IMR-90 (cell line): ENCODE measurements at regions not wholly inside any gene's neighbourhood (a gene's known extent, or its start where the extent isn't known, plus 50 kb on each side); places are given as distances from the start of the nearest gene placed in this dataset.

Experiments used
- ATAC-seq: fragments of 200-7000 bp; cut with Tn5 transposase; 2 replicates; pipeline ENCODE4 v1.9.1; 2020; ENCODE audit warnings: low read depth, mild to moderate bottlenecking, moderate library complexity
- BruUV-seq: library from RNA; stranded (reverse); fragments of 400-500 nt; replicated peaks from 2 replicates; lab custom pipeline; 2021; lab: Mats Ljungman, UMichigan
- CTCF ChIA-PET: fragments of 300-600 bp; formaldehyde crosslinking; extraction: SDS; loops from one replicate; lab custom pipeline; 2021; ENCODE audit warnings: antibody characterized with exemption; lab: Yijun Ruan, JAX
- POLR2A ChIA-PET: fragments of 300-600 bp; sonication (Branson Sonifier 250); formaldehyde crosslinking; loops from one replicate; lab custom pipeline; 2022; ENCODE audit warnings: antibody characterized with exemption; ENCODE audit not compliant: unreplicated experiment; lab: Charles Lee
- DNase-seq: peaks from one replicate; pipeline ENCODE4 v3.0.0; 2013
- H2AFZ ChIP-seq: replicated peaks from 2 replicates; pipeline ENCODE3; 2013; ENCODE audit warnings: low read length, mild to moderate bottlenecking; ENCODE audit not compliant: poor library complexity
- H2AK5ac ChIP-seq: 2 replicates; pipeline ENCODE4 v1.6.1; 2013; ENCODE audit warnings: low read depth, low read length, inconsistent platforms
- H2AK9ac ChIP-seq: replicated peaks from 2 replicates; pipeline ENCODE3; 2013; ENCODE audit warnings: mild to moderate bottlenecking, low read depth, low read length, moderate library complexity; ENCODE audit not compliant: poor library complexity
- H2BK120ac ChIP-seq: 2 replicates; pipeline ENCODE4 v1.6.1; 2013; ENCODE audit warnings: low read depth, low read length, inconsistent platforms
- H2BK15ac ChIP-seq: 3 replicates; pipeline ENCODE4 v1.6.1; 2013; ENCODE audit warnings: low read depth, low read length, inconsistent platforms
- H2BK20ac ChIP-seq: 2 replicates; pipeline ENCODE4 v1.6.1; 2013; ENCODE audit warnings: low read depth, mild to moderate bottlenecking, inconsistent platforms, low read length, moderate library complexity
- H2BK5ac ChIP-seq: 2 replicates; pipeline ENCODE4 v1.6.1; 2013; ENCODE audit warnings: mild to moderate bottlenecking, low read depth, low read length, inconsistent platforms; ENCODE audit not compliant: poor library complexity, severe bottlenecking
- H3K14ac ChIP-seq: replicated peaks from 2 replicates; pipeline ENCODE4 v1.6.1; 2013; ENCODE audit warnings: low read depth, low read length, inconsistent platforms
- H3K18ac ChIP-seq: 2 replicates; pipeline ENCODE4 v1.6.1; 2013; ENCODE audit warnings: low read depth, low read length, control low read depth
- H3K23ac ChIP-seq: 2 replicates; pipeline ENCODE4 v1.6.1; 2013; ENCODE audit warnings: low read depth, low read length, inconsistent platforms
- H3K27ac ChIP-seq: 2 replicates; pipeline ENCODE4 v1.5.1; 2013; ENCODE audit warnings: mild to moderate bottlenecking, control low read depth, low read length; ENCODE audit not compliant: insufficient read depth
- H3K27me3 ChIP-seq: 2 replicates; pipeline ENCODE4 v1.6.1; 2013; ENCODE audit warnings: low read length; ENCODE audit not compliant: control insufficient read depth, insufficient read depth
- H3K36me3 ChIP-seq: 2 replicates; pipeline ENCODE4 v1.6.1; 2013; ENCODE audit warnings: low read length, mixed read lengths; ENCODE audit not compliant: control insufficient read depth, insufficient read depth
- H3K4ac ChIP-seq: 2 replicates; pipeline ENCODE4 v1.6.1; 2013; ENCODE audit warnings: low read depth, low read length, inconsistent platforms
- H3K4me1 ChIP-seq: 2 replicates; pipeline ENCODE4 v1.6.1; 2013; ENCODE audit warnings: low read length, mixed read lengths; ENCODE audit not compliant: control insufficient read depth, insufficient read depth
- H3K4me2 ChIP-seq: 2 replicates; pipeline ENCODE4 v1.6.1; 2013; ENCODE audit warnings: low read depth, mild to moderate bottlenecking, control low read depth, low read length, moderate library complexity
- H3K4me3 ChIP-seq: 2 replicates; pipeline ENCODE4 v1.5.1; 2013; ENCODE audit warnings: low read depth, mild to moderate bottlenecking, control low read depth, low read length, moderate library complexity; ENCODE audit not compliant: insufficient read depth
- H3K56ac ChIP-seq: 2 replicates; pipeline ENCODE4 v1.6.1; 2013; ENCODE audit warnings: low read length, inconsistent platforms; ENCODE audit not compliant: insufficient read depth; ENCODE audit errors: extremely low read depth
- H3K79me1 ChIP-seq, 2 experiments: 2 replicates each; pipeline ENCODE4 v1.6.1; 2013; ENCODE audit warnings: low read length in 2 of 2, inconsistent platforms in 1 of 2, low read depth in 1 of 2
- H3K9ac ChIP-seq: 2 replicates; pipeline ENCODE4 v1.6.1; 2013; ENCODE audit warnings: low read depth, low read length, control low read depth
- H3K9me1 ChIP-seq: 2 replicates; pipeline ENCODE4 v1.6.1; 2013; ENCODE audit warnings: low read length, inconsistent platforms; ENCODE audit not compliant: insufficient read depth
- H3K9me3 ChIP-seq: 2 replicates; pipeline ENCODE4 v1.6.1; 2013; ENCODE audit warnings: low read length; ENCODE audit not compliant: control insufficient read depth, insufficient read depth
- H4K20me1 ChIP-seq: 2 replicates; pipeline ENCODE4 v1.6.1; 2013; ENCODE audit warnings: low read length, inconsistent platforms; ENCODE audit not compliant: insufficient read depth
- H4K5ac ChIP-seq: 2 replicates; pipeline ENCODE4 v1.6.1; 2013; ENCODE audit warnings: mild to moderate bottlenecking, low read depth, low read length, control low read depth
- H4K8ac ChIP-seq, 2 experiments: 2 replicates each; pipeline ENCODE4 v1.6.1; 2013; ENCODE audit warnings: low read depth in 2 of 2, low read length in 2 of 2, control low read depth in 1 of 2, inconsistent platforms in 1 of 2
- H4K91ac ChIP-seq: 2 replicates; pipeline ENCODE4 v1.6.1; 2013; ENCODE audit warnings: low read depth, low read length, inconsistent platforms; ENCODE audit not compliant: insufficient read depth
- CEBPB ChIP-seq: IDR thresholded peaks from 2 replicates; pipeline ENCODE4 v1.6.1; 2012; ENCODE audit warnings: low read depth, low read length, improper control_type of control experiment
- MXI1 ChIP-seq: IDR thresholded peaks from 2 replicates; pipeline ENCODE4 v1.6.1; 2012; ENCODE audit warnings: low read depth, mild to moderate bottlenecking, low read length, moderate library complexity, borderline replicate concordance
- POLR2A ChIP-seq: IDR thresholded peaks from 2 replicates; pipeline ENCODE4 v1.6.1; 2012; ENCODE audit warnings: mild to moderate bottlenecking, low read depth, low read length
- RAD21 ChIP-seq: IDR thresholded peaks from 2 replicates; pipeline ENCODE4 v1.6.1; 2012; ENCODE audit warnings: low read length, improper control_type of control experiment
- RCOR1 ChIP-seq: IDR thresholded peaks from 2 replicates; pipeline ENCODE4 v1.6.1; 2012; ENCODE audit warnings: mild to moderate bottlenecking, low read length, improper control_type of control experiment; ENCODE audit not compliant: insufficient replicate concordance
- SMC3 ChIP-seq: fragments of 150-350 bp; IDR thresholded peaks from 2 replicates; pipeline ENCODE4 v1.6.1; 2016; ENCODE audit warnings: low read depth, mild to moderate bottlenecking, antibody characterized with exemption, low read length, moderate library complexity
- WGBS, 2 experiments: methylation state at CpG; one replicate each; pipeline versions ENCODE4 v1.1.5 to v1.1.7; 2013; ENCODE audit warnings: missing lambda C conversion rate in 2 of 2; ENCODE audit not compliant: insufficient read length in 1 of 2; ENCODE audit errors: extremely low coverage in 2 of 2; 5-methylcytosine and 5-hydroxymethylcytosine counted together
- dilution Hi-C: fragments of 300-500 bp; cut with HindIII; formaldehyde crosslinking; loops from one replicate; pipeline ENCODE4 v1.14.3; 2018; ENCODE audit warnings: low sequenced_read_pairs; ENCODE audit not compliant: unreplicated experiment
- in situ Hi-C: fragments of 300-500 bp; cut with MboI; formaldehyde crosslinking; loops from 3 replicates; pipeline ENCODE4 v1.14.3; 2019; ENCODE audit warnings: low sequenced_read_pairs, inconsistent platforms, mixed read lengths
- intact Hi-C: fragments of 100-400 bp; cut with micrococcal nuclease; formaldehyde crosslinking; loops from 2 replicates; pipeline ENCODE4 v1.10.0; 2022
- TF ChIP-seq, protein P1 (sequence below): fragments of 150-350 bp; IDR thresholded peaks from 2 replicates; pipeline ENCODE4 v1.6.1; 2017; ENCODE audit warnings: mild to moderate bottlenecking, antibody characterized with exemption, low read length, low read depth
- TF ChIP-seq, protein P2 (sequence below): conservative IDR thresholded peaks from 2 replicates; pipeline ENCODE4 v1.5.1; 2012; ENCODE audit warnings: mild to moderate bottlenecking, low read depth, low read length, improper control_type of control experiment
- TF ChIP-seq, protein P3 (sequence below): fragments of 150-350 bp; IDR thresholded peaks from 2 replicates; pipeline ENCODE4 v1.6.1; 2016; ENCODE audit warnings: low read depth, mild to moderate bottlenecking, low read length, moderate library complexity, borderline replicate concordance

DNA sequence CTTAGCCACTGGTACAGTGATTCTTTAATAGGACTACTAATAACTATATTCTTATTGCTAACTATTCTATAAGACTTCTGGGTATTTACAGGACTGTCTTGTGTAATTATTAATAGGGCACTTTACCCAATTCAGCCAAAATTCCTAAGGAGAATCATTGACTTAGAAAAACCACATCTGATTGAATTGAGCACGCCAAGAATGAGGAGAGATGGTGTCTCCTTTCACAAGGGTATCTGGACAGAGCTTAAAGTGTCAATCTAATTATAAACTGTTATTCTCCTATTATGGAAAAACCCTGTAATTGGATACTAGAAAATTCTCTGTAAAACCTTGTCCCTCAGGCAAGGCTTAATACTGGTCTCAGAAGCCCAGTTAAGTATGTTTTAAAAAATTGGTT lies 111.1 kb upstream of the TLL1 start:
- TF ChIP-seq MXI1 (no peak), CEBPB (no peak), POLR2A (no peak), RAD21 (no peak), SMC3 (no peak), RCOR1 (no peak)
- TF ChIP-seq, protein P1, sequence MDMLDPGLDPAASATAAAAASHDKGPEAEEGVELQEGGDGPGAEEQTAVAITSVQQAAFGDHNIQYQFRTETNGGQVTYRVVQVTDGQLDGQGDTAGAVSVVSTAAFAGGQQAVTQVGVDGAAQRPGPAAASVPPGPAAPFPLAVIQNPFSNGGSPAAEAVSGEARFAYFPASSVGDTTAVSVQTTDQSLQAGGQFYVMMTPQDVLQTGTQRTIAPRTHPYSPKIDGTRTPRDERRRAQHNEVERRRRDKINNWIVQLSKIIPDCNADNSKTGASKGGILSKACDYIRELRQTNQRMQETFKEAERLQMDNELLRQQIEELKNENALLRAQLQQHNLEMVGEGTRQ = no peak
- TF ChIP-seq, protein P2, sequence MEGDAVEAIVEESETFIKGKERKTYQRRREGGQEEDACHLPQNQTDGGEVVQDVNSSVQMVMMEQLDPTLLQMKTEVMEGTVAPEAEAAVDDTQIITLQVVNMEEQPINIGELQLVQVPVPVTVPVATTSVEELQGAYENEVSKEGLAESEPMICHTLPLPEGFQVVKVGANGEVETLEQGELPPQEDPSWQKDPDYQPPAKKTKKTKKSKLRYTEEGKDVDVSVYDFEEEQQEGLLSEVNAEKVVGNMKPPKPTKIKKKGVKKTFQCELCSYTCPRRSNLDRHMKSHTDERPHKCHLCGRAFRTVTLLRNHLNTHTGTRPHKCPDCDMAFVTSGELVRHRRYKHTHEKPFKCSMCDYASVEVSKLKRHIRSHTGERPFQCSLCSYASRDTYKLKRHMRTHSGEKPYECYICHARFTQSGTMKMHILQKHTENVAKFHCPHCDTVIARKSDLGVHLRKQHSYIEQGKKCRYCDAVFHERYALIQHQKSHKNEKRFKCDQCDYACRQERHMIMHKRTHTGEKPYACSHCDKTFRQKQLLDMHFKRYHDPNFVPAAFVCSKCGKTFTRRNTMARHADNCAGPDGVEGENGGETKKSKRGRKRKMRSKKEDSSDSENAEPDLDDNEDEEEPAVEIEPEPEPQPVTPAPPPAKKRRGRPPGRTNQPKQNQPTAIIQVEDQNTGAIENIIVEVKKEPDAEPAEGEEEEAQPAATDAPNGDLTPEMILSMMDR = no peak
- TF ChIP-seq, protein P3, sequence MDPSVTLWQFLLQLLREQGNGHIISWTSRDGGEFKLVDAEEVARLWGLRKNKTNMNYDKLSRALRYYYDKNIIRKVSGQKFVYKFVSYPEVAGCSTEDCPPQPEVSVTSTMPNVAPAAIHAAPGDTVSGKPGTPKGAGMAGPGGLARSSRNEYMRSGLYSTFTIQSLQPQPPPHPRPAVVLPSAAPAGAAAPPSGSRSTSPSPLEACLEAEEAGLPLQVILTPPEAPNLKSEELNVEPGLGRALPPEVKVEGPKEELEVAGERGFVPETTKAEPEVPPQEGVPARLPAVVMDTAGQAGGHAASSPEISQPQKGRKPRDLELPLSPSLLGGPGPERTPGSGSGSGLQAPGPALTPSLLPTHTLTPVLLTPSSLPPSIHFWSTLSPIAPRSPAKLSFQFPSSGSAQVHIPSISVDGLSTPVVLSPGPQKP = no peak
- dilution Hi-C loops = no loop called here
- no peak overlapping the region for H3K56ac ChIP-seq
- no peak overlapping the region for H3K4me2 ChIP-seq
- in situ Hi-C loops = no loop called here
- ChIA-PET CTCF (interaction anchor here (0.6 kb wide), 1 partner anchor 23 kb away, joined by 3 read pairs; no protein-coding TSS in a partner anchor), POLR2A (no interaction called here)
- no peak overlapping the region for H3K4ac ChIP-seq
- H3K4me1 ChIP-seq = no peaks in the 10 kb centered on the region
- H3K9ac ChIP-seq = no peak overlapping the region
- no CpG with 5 or more reads among the region's 1 CpG for WGBS, 2 experiments
- H3K36me3 ChIP-seq = no peaks in the 10 kb centered on the region
- H2BK5ac ChIP-seq = no peak overlapping the region
- H3K9me3 ChIP-seq = peaks cover 9% of the 10 kb centered on the region
- H2AK5ac ChIP-seq = no peak overlapping the region
- no peak overlapping the region for H3K27ac ChIP-seq
- no peak overlapping the region for H3K4me3 ChIP-seq
- no peak overlapping the region for H2AK9ac ChIP-seq
- H3K18ac ChIP-seq = no peak overlapping the region
- no peaks in the 10 kb centered on the region for H3K9me1 ChIP-seq
- no peak overlapping the region for H3K14ac ChIP-seq
- no peak overlapping the region for H4K8ac ChIP-seq
- H3K79me1 ChIP-seq = no peaks in the 10 kb centered on the region
- H2BK15ac ChIP-seq = no peak overlapping the region
- no peak overlapping the region for H2AFZ ChIP-seq
- H4K5ac ChIP-seq = no peak overlapping the region
- DNase-seq (no peak), ATAC-seq (no peak)
- intact Hi-C loops = no loop called here
- H2BK20ac ChIP-seq = no peak overlapping the region
- no peaks in the 10 kb centered on the region for H4K20me1 ChIP-seq
- no peaks in the 10 kb centered on the region for H3K27me3 ChIP-seq
- no TSS peak for BruUV-seq
- no peak overlapping the region for H3K23ac ChIP-seq
- H2BK120ac ChIP-seq = no peak overlapping the region
- no peak overlapping the region for H4K91ac ChIP-seq
